ENCODE measurements at regions not wholly inside any gene's neighbourhood (a gene's known extent, or its start where the extent isn't known, plus 50 kb on each side); places are given as distances from the start of the nearest gene placed in this dataset.
A peak's percentile ranks its signal among the peaks of the same experiment; 100 is the strongest.

DNA sequence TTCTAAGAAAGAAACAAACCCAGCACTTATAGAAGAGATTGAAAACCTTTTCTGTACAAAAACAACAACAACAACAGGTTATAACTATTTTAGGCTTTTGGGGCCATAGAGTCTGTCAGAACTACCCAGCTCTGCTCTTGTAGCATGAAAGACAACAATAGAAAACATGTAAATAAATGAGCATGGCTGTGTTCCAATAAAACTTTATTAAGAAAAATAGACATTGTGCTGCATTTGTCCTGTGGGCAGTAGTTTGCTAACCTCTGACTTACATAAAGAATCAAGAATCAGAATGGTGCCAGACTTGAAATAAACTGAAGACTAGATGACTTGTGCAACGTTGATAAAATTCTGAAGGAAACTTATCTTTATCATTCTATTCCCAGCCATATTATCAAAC lies 617.5 kb downstream of the DIAPH3 start:
- DNase-seq (ENCODE audit: low spot score), result no peak

- DNase-seq (ENCODE audit: low spot score), result no peak
Measured at GRCh38 chr13:59547950-59548349, 615.8 kb downstream of the DIAPH3 start.

GRCh38 chr13:59562924-59563323 lies 600.8 kb downstream of the DIAPH3 start:
- DNase-seq (ENCODE audit: low spot score), result no peak

DNA sequence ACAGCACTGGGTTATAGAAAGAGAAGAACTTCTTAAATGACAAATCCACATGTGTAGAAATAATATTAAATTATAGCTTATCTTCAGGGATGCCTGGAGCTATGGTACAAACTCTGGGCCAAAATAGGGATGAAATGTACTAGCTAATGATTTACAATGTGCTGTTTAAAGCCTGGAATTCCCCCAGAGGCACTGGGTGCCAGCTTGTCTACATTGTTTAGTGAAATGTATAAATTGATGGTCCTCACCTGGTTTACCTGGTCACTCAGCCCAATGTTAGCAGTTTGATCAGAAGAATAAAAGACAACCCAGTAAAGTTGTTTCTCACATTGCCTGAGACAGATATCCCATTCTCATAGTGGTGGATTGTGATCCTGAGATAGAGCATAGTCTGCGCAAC lies 597.2 kb downstream of the DIAPH3 start:
- DNase-seq (ENCODE audit: low spot score), result no peak

DNA sequence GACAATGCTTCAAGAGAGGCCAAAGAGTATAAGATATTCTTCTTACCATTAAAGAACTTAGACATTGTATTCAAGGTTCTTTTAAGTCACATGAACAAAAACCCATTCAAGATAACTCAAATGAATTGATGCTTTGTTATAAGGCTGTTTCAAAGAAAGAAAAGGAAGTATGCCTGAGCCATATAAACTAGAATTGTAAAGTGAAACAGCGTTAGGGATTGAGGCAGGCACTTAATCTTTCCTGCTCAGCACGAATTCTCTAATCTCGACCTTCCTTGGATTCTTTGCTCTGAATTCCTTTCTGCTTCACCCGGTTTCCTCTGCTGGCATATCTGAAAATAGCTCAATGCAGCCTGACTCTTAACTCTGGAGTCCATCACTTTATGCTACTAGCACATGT lies 595.4 kb downstream of the DIAPH3 start:
- peak; percentile 3 for DNase-seq (ENCODE audit: low spot score)

DNA sequence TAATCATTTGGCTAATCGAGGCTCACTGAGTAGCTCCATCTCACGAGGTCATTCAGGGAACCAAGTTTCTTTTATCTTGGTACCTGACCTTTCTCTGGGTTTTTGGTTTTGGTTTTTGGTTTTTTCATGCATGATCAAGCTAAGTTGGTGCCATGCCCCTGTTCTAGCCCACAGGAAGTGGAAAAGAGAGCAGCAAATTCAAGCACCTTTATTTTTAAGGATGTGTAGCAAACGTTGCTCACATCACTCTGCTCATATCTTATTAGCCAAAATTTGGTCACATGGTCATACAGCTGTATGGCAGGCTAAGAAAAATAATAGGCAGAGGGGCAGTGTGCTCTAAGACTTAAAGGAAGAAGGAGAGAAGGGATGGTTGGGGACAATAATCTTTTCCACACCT lies 593.5 kb downstream of the DIAPH3 start:
- DNase-seq (ENCODE audit: low spot score), result no peak

DNA sequence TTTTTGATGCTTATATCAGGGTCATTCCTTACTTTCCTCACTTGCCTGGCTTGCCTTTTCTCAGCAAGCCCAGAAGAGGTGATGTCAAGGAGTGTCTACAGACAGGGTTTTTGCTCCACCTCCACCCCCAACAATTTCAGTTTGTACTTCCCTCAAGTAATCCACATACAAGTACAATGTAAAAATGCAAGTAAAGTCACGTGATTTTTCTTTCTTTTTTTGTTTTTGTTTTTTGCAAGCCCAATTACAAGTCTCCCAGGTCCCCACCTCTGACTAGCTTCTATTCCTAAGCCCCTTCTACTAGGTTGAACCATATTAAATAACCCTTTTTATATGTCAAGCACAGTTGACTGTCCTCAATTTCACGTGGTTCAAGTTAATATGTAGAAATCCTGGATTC lies 579.6 kb downstream of the DIAPH3 start:
- DNase-seq (ENCODE audit: low spot score), result no peak

GRCh38 chr13:59584761-59585670 lies 578.7 kb downstream of the DIAPH3 start:
- no peak for DNase-seq (ENCODE audit: low spot score)

DNA sequence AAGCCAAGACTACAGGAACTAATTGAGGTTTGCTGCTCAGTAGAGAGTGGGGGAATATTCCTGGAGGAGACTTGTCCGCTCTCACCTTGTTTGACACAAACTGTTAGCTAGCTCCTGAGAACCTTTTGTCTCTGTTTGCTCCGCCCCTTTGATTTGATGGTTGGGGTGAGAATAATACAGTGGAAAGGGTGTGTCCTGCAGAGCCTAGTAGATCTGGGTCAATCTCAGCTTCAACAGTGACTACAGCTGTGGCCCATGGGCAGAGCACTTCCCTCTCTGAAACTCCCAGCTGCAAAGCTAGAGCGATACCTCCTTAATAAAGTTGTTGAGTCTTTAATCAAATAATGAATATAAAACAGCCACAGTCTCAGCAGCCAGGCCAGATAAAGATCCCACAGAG lies 576.7 kb downstream of the DIAPH3 start:
- no peak for DNase-seq (ENCODE audit: low spot score)

- DNase-seq (ENCODE audit: low spot score), result no peak
Measured at GRCh38 chr13:59587971-59588716, 575.6 kb downstream of the DIAPH3 start.

- no peak for DNase-seq (ENCODE audit: low spot score)
Measured at GRCh38 chr13:59588717-59589067, 575.0 kb downstream of the DIAPH3 start.

GRCh38 chr13:59601993-59602392 lies 561.7 kb downstream of the DIAPH3 start:
- DNase-seq (ENCODE audit: low spot score), result no peak

GRCh38 chr13:59603646-59604045 lies 560.1 kb downstream of the DIAPH3 start:
- no peak for DNase-seq (ENCODE audit: low spot score)

GRCh38 chr13:59607172-59607571 lies 556.6 kb downstream of the DIAPH3 start:
- DNase-seq (ENCODE audit: low spot score), result no peak

- no peak for DNase-seq (ENCODE audit: low spot score)
Measured at GRCh38 chr13:59607780-59608233, 555.9 kb downstream of the DIAPH3 start.

- no peak for DNase-seq (ENCODE audit: low spot score)
Measured at GRCh38 chr13:59609421-59609820, 554.3 kb downstream of the DIAPH3 start.

Data from kidney capillary endothelial cell (primary cell).